Cerebellar cortex (tissue), 1 donor: ENCODE measurements at regions not wholly inside any gene's neighbourhood (a gene's known extent, or its start where the extent isn't known, plus 50 kb on each side); places are given as distances from the start of the nearest gene placed in this dataset.

Source experiments
- DNase-seq: peaks from one replicate; pipeline ENCODE4 v3.0.0-alpha.2; 2015; ENCODE audit warnings: low spot score

DNA sequence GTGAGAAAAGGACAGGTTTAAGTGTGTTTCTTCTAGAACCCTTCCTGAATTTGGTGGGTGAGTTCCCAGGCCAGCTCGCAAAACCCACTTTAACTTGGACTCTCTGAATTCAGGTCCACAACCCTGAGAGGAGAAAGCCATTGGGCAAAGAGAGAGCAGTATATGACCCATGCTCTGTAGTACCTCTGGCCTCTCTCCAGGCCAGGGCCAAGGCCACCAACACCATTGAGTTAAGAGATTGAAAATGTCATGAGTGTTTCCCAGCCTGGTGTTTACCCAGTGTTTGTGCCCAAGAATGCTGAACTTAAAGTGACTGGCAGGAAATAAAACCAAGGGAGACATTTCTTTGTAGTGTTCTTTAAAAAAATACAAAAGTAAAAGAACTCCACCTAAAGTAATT is 410.4 kb upstream of the CDH5 start:
- no peak for DNase-seq

DNA sequence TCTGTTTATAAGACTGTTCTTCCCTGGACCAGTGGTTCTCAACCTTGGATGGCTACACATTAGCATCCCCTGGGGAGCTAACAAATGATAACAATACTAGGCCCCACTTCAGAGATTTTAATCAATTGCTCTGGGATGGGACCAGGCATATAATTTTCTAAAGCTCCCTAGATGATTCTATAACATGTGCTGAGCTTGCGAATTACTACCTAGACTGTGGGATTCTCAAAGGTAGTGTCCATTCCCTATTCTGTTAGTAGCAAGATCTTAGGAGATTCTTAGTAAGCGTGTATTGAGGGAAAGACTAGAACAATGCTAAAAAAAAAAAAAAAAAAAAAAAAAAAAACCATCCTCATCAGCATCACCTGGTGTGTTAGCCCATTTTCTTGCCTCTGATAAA is 412.0 kb upstream of the CDH5 start:
- no peak for DNase-seq

DNA sequence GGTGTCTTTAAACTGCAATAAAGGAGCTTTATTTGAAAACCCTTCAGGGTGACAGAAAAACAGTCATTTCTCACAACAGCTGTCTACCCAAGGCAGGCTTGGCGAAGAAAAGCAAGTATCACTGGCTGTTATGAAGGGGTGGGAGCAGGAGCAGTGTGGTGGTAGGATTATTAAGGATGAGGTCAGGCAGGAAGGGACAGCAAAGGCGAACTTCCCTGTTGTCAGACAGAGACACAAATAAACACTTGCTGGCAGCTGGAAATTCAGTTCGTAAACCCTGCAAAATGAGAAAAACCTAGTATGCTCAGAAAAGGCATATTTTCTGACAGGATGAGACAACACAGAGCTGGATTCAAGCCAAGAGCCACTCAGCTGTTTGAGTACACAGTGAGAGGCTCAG is 416.3 kb upstream of the CDH5 start:
- DNase-seq: no peak

DNA sequence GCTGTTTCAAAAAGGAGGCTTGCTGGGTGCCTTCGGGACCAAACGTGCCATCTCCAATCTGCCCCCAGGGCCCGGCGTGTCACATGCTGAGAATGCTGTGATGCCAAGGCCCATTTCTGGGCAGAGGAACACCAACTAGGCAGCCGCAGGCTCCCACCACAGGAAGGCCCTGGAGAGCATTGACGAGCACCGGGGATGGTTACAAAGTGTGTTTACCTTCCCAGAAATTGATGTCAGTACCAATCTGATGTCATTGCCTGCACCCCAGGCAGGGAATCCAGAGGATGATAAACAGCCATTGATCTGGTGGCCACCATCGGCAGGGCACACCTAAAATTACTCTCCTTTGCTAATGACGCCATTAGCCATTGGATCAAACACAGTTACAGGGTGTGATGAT is 418.1 kb upstream of the CDH5 start:
- no peak for DNase-seq

DNA sequence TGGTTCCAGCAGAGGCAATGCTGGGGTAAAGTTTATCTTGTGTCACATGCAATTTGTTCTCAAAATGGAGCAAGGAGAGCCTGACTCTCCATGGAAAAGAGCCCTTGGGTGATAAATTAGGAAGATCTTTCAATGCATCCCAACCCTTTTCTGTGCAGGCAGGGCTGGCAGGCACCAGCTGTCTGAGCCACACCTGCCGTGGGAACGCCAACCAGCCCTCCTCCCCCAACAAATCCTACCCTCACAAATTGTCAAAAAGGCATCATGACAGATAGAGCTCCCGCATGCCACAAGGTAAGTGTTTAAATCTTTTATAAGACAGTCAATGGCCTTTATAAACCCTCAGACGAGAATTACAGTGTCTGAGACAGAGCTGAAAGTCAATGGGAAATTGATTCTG is 418.5 kb upstream of the CDH5 start:
- no peak for DNase-seq

DNA sequence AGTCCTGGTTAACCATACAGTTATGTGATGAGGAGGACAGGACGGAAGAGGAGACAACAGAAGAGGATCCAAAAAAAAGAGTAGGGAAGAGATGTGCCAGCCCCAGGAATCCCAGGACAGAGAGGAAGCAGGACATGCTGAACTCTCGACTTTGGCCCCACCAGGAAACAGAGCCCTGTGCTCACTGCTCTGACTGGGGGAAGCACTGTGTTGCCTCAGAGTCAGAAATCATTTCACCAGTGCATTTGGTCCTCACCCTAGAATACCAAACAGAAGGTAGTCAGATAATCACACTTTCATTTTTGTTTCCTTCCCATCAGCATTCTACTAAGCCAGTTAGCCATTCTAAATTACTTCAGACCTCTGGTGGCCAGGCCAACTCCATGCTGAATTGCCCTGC is 421.0 kb upstream of the CDH5 start:
- no peak for DNase-seq

DNA sequence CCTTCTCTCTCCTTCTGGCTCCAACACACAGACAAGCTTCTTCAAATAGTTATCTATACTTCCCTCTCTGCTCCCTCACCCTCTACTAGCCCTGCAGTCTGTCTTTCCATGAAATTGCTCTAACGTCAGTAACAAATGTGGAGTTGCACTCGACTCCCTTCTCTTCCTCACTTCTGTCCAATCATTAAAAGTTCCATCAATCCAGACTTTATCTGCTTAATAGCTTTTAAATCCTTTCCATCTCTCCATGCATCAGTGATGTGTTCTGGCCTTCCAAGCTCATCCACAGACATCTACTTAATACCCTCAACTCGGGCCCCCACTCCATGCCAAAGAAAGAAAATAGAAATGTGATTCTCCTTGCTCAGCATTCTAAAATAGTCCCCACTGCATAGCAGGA is 422.1 kb upstream of the CDH5 start:
- DNase-seq: no peak

DNA sequence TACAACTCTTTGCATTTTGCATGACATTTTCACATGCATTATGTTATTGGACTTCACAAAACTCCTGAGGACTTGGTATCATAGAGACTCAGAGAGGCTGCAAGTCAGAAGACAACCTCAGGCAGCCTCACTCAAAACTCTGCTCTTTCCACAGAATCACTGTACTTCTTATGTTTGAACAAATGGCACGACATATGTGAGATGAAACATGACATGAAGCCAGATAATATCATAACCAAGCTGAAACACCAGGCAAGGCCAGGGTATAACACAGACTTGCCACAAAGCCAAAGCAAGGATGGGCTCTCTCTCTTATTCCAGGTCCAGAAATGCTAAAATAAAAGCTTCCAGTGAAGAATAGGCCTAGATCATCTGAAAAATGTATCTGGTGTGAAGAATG is 425.8 kb upstream of the CDH5 start:
- DNase-seq: peak; percentile 28

DNA sequence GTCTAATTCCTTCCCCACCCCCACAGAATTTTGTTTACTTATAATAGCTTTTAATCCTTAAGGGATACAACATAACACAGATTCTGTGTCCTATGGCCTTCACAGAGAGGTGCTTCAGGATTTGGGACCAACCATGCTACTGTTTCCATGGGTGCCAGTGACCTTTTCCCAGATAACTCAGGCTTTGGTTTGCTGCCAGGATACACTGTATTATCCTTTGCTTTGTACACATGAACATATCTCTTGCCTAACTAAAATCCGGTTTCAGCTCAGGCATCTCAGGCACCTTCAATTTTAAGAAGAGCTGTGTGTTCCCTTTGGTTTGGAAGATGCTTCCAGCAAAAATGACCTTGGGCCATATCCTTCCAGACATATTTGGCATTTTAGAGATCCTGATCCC is 428.4 kb upstream of the CDH5 start:
- DNase-seq: no peak

DNA sequence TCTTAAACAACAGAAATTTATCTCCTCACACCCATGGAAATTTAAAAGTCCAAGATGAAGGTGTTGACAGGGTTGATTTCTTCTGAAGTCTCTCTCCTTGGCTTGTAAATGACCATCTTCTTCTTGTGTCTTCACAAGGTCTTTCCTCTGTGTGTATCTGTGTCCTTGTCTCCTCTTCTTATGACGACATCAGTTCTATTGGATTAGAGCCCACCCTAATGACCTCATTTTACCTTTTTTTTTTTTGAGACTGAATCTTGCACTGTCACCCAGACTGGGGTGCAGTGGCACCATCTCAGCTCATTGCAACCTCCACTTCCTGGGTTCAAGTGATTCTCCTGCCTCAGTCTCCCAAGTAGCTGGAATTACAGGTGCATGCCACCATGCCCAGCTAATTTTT is 429.0 kb upstream of the CDH5 start:
- no peak for DNase-seq

DNA sequence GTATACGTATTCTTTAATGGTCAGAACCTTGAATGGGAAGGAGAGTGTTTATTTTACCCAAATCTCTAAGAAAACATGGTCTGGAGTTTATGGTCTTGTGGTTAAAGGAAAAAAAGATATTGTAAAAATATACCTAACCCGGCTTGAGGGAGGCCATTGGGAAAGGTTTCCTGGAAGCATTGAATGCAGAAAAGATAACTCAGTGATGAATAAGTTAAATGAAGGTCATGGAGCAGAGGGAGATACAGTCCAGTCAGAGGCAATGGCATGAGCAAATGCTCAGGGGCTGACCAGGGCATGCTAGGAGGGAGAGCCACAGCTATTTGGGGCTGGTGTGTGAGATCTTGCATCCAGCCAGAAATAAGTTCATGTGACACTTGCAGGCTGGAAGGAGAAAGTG is 430.4 kb upstream of the CDH5 start:
- no peak for DNase-seq

DNA sequence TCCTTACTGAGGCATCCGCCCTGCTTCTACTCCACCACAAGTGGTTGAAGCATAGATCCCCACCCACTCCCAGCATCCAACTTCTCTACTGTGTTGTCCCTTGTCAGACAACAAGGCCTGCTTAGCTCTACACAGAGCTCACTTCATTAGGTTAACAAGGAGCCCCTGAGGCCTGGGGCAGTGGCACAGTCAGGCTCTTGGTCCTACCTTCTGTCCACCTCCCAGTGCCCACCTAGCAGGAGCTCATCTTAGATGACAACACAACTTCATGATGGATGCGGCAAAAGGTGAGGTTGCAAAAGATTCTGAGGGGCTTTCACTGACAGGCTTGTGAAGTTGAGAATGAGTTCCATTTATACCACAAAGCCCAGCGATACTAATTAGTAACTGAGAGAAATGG is 432.0 kb upstream of the CDH5 start:
- DNase-seq: no peak

DNA sequence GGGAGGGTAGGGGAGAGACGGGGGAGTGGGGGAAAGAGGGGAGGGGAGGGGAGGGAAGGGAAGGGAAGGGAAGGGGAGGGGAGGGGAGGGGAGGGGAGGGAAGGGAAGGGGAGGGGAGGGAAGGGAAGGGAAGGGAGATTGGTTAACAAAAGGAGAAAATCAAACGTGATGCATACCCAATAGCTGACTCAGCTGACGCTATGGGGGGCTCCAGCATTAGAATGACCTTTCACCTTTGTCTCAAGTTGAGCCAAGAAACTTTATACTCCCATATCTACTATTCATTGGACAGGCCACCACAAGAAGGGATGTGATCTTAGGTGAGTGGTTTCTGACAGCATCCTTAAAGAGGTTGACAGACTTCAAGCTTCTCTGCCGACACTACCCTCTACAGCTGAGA is 432.8 kb upstream of the CDH5 start:
- DNase-seq: no peak

DNA sequence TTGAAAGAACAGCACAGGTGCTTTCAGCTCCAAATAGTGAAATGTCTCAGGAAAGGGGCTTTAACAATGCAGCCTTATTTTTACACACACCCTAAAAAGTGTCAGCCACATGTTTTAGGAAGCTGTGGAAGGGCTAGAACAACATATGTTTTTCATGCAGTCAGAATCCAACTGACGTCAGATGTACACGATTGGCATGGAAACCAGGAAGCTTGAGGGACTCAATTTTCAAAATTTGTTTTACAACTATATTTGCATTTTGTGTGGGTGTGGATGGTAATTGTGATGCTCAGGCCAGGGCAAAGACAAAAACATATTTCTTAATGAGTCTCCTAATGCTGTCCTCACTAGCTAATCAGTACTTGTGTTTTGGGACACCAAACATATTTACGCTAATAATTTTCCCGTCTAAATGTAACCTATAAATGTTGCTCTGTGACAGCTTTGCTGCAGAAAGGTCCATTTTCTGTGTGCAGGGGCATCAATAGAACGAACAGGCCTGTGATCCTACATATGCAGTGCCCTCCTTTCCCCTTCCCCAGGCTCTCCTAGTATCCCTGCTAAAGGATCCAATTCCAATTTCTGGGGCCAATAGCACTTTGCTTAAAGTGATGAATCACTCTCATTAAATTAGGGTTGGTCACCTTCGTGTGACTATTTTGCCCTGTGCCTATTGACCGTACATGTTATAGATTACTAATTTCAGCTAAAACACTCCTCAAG is 434.0 kb upstream of the CDH5 start:
- no peak for DNase-seq

DNA sequence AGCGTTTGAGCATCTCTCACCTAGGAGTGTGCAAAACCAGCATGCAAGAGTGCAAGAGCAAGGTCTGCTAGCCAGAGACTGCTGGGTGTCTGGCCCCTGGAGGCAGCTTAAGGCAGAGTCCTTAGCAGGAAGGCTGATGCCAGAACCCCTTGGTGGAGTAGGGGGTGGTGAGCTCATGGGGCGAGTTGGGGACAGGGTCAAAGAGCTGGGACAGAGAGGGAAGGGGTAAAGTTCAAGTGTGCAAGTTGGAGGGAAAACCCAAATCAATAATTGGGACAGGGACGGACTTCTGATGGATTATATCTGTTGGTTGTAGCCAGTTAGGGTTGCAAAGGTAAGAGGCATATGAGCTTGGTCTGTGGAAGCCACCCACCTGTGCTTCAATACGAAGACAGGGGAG is 443.6 kb upstream of the CDH5 start:
- no peak for DNase-seq

DNA sequence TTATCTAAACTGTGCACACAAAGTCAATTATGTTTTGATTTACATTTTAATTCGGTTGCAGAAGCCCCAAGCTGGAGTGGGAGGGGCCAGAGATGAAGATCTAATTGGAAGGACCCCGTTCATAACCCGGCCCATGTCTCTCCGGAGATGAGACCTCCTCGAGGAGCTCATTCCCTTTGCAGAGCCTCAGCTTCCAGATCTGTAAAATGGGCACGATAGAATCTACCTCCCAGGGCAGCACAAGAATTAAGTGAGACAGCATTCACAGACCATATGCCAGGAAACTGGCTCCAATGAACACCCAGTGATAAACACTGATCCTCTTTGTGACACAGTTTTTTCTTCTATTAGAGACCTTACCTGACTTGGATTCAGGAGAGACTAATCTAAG is 446.5 kb upstream of the CDH5 start:
- DNase-seq: no peak

DNA sequence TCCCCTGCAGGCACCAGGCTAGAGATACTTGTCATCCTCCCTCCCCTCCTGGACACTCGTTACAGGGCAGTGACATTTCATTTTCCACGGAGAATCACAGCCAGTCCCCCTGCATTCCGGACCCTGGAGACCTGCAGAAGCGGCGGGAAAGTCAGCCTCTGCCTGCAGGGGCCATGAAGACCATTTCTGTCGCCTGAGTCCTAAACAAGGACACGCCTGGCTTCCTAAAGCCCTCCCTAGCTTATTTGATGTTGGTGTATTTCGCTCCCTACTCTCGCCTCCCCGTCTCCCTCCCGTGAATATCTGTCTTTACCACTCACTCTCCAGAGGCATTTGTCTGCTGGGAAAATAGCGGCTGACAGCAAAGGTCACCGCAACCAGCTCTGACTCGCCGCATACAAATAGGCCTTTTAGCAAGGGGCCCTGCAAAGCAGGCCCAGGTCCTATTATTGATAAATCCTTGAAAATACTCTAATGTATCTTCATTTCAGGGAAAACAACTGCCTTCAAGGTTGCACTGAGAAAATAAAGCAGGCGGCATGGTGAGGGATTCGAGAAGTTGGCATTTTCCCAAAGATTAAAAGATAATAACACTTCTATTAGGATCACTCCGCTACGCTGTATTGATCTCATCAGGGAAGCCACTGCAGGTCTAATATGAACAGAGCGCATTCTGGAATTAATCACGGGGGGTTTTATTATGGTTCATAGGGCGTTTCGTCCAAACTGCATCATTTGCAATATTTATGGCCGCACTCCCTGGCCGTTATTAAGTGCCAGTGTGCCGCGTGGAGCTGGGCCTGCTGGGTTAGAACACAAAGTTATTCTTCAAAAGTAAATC is 447.1 kb upstream of the CDH5 start:
- DNase-seq: no peak

DNA sequence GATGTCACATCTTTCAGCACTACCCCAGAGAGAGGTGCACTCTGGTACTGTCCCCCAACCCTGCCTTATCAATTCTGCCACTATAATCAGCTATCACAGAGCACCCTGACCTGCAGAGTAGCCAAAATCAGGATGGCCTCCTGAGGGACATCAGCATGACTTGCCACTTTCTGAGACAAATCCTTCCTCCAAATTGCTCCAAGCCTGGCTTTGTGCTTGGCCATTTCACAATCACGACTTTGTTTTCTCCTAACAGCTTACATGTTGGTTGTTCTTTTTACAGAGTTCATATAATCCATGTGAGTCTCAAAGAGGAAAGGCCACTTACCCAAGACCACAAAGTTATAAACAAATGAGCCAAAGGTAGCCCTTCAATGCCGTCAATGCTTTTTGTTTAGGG is 449.0 kb upstream of the CDH5 start:
- DNase-seq: no peak

DNA sequence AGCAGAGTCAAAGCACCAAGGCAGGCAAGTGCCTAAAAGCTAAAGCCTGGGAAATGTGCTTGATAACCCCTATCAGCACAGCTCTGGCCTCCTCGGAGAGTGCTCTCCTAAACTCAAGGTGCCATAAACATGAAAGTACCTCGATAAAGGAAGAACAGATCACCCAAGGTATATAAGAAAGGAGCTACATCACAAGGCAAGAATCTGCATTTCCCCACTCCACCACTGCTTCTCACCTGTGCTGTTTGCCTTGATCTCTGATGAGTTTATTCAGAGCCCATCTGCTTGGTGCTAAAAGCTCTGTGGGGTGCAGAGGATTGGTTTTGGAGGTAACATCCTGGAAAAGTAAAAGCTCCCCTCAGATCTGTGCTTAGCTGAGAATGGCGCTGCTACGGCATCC is 449.5 kb upstream of the CDH5 start:
- no peak for DNase-seq

DNA sequence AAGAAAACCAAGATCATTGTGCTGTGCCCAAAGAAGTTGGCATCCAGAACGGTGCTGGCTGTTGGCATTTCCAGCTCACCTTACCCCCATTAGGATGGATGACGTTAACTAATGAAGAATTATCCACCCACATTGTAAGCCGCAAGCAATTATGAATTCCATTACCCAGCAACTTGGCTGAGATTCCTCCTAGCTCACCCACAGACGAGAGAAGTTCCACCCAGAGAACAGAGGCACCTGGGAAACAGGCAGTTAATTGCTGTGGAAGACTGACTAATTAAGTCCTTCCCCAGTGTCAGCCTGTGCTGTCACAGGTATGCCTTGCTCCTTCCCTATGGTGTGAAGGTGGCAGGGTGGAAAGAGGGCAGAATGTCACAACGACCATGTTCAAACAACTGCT is 456.2 kb upstream of the CDH5 start:
- DNase-seq: no peak

DNA sequence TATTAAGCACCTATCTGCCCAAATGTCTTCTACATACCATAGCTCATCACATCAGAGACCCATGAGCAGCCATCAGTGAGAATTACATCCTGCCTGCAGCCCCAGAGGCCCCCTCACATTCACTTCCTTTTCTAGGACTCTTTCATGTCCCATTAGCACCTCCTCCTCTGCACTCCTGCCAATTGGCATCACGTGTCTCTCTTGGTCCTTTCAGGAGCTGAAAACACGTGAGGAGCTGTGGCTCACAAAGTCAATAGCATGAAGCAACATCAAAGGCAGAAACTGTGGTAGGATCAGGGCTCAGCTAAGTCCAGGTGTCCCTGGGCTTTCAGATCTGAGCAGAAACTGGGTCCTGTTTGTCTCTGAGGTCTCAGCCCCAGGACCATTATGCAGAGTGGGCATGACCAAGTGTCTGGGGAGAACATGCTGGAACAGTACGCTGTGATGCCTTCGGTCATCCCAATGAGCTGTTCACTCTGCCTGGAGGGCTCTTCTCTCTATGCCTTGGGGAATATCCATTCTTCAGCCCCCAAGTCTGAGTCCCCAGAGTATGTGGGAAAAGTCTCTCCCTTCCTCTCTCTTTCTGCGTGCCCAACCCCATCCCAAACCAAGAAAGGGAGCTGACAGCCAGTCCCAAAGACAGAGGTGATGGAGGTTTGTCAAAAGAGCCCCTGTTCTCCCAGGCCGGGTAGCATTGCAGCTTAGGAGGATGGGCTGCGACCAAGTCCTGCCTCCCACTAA is 457.0 kb upstream of the CDH5 start:
- no peak for DNase-seq

DNA sequence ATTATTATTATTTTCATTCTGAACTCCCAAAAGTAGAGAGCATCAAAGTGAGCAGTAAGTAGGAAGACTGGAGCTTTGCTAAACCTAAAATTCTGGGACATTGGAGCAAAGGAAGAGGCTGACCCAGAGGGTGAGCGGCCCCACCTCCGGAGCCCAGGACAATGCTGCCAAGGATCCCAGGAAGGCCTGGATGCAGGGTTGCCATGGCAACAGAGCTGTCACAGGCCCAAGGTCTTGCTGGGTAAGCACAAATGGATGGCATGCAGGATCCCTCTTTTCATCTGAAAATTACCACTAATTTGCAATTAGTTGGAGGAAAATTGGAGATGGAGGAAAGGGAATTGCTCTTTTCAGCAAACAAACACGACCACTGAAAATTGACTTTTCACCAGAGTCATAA is 457.9 kb upstream of the CDH5 start:
- peak; percentile 90 for DNase-seq

DNA sequence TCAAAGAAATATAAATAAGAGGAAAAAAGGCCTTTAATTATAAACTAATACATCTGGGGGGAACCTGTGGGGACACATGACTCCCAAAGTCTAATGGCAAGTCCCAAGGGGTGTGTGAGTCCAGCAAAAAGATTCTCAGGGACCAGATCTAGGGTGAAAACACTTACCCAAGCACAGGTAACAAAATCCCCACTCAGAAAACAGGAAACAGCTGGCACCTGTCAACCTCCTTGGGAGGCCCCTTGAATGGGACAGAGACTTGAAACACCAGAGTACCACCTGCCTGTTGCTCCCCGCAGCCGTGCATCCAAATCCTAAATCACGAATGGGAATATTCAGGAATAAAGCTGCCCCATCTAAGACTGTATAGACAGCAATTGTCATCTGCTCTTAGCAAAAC is 461.2 kb upstream of the CDH5 start:
- DNase-seq: no peak
